Calu3 (cell line): ENCODE measurements at regions not wholly inside any gene's neighbourhood (a gene's known extent, or its start where the extent isn't known, plus 50 kb on each side); places are given as distances from the start of the nearest gene placed in this dataset.

Source experiments
- BruUV-seq: library from RNA; stranded (reverse); fragments of 400-500 nt; replicated peaks from 2 replicates; lab custom pipeline; 2021; lab: Mats Ljungman, UMichigan
- CTCF ChIA-PET: fragments of 300-600 bp; sonication (Branson Sonifier 250); formaldehyde crosslinking; loops from one replicate; lab custom pipeline; 2022; ENCODE audit warnings: antibody characterized with exemption; lab: Charles Lee
- DNase-seq: peaks from one replicate; pipeline ENCODE4 v3.0.0; 2022
- H3K27ac Mint-ChIP-seq: one replicate; pipeline ENCODE4 v1.8.0; 2022; ENCODE audit warnings: mixed read lengths; ENCODE audit not compliant: unreplicated experiment
- H3K27me3 Mint-ChIP-seq: one replicate; pipeline ENCODE4 v1.8.0; 2022; ENCODE audit warnings: mixed read lengths; ENCODE audit not compliant: unreplicated experiment
- H3K36me3 Mint-ChIP-seq: one replicate; pipeline ENCODE4 v1.8.0; 2022; ENCODE audit warnings: mild to moderate bottlenecking, moderate library complexity, mixed read lengths; ENCODE audit not compliant: insufficient read depth, unreplicated experiment
- H3K4me1 Mint-ChIP-seq: one replicate; pipeline ENCODE4 v1.8.0; 2022; ENCODE audit warnings: mild to moderate bottlenecking, low read depth, mixed read lengths; ENCODE audit not compliant: unreplicated experiment
- H3K4me3 Mint-ChIP-seq: one replicate; pipeline ENCODE4 v1.8.0; 2022; ENCODE audit warnings: mild to moderate bottlenecking, low read depth, moderate library complexity, mixed read lengths; ENCODE audit not compliant: unreplicated experiment
- H3K9me3 Mint-ChIP-seq: one replicate; pipeline ENCODE4 v1.8.0; 2022; ENCODE audit warnings: low read depth, mixed read lengths; ENCODE audit not compliant: unreplicated experiment
- intact Hi-C: fragments of 100-400 bp; cut with micrococcal nuclease; formaldehyde crosslinking; loops from one replicate; pipeline ENCODE4 v1.10.0; 2022; ENCODE audit not compliant: unreplicated experiment
- TF ChIP-seq, protein P1 (sequence below): fragments of 200-600 bp; IDR thresholded peaks from one replicate; pipeline ENCODE4 v1.8.0; 2022; ENCODE audit warnings: antibody characterized with exemption; ENCODE audit not compliant: unreplicated experiment

DNA sequence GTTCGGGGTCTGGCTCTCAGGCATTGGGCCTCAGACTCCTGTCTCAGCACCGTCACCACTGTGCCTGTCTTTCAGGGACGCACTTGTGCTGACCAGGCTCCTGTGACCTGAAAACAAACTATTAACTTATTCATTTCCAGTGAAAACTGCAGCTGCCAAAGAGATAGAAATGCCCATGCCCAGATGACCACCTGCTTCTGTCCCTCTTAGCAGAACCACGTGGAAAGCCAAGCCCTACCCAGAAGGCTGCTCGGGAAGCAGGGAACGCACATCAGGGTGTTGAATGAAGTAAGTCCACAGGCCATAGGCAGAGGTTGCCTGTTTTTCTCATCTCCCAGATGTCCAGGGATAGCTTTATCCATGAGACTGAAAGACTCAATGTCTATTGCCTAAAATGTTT, 219.3 kb downstream of the EBLN2 start:
- Mint-ChIP-seq H3K4me3 (no peak overlapping the region), H3K36me3 (no peaks in the 10 kb centered on the region), H3K9me3 (no peaks in the 10 kb centered on the region), H3K27me3 (no peaks in the 10 kb centered on the region), H3K27ac (no peak overlapping the region), H3K4me1 (no peaks in the 10 kb centered on the region)
- intact Hi-C loops = no loop called here
- CTCF ChIA-PET = interaction anchor here (0.7 kb wide), 1 partner anchor 614 kb away, joined by 3 read pairs; no protein-coding TSS in a partner anchor
- DNase-seq = no peak
- BruUV-seq = no TSS peak
- TF ChIP-seq, protein P1, sequence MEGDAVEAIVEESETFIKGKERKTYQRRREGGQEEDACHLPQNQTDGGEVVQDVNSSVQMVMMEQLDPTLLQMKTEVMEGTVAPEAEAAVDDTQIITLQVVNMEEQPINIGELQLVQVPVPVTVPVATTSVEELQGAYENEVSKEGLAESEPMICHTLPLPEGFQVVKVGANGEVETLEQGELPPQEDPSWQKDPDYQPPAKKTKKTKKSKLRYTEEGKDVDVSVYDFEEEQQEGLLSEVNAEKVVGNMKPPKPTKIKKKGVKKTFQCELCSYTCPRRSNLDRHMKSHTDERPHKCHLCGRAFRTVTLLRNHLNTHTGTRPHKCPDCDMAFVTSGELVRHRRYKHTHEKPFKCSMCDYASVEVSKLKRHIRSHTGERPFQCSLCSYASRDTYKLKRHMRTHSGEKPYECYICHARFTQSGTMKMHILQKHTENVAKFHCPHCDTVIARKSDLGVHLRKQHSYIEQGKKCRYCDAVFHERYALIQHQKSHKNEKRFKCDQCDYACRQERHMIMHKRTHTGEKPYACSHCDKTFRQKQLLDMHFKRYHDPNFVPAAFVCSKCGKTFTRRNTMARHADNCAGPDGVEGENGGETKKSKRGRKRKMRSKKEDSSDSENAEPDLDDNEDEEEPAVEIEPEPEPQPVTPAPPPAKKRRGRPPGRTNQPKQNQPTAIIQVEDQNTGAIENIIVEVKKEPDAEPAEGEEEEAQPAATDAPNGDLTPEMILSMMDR = no peak

DNA sequence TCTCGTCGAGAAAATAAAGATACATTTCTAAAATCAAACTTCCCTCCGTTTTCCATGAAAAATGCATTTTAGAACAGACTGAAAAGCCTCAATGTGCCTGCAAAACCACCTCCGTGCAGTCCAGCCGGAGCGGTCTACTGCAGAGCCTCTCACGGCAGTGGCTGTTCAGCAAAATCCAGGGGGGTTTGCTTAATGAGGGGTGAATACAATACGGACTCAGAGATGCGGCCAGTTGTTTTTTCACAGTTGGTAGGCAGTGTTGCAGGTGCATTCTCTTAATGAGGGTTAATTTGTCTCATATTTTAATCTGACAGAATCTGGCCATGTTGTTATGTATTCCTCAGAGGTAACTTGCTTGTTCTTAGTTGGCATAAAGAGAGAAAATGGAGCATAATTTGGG, 223.0 kb downstream of the EBLN2 start:
- Mint-ChIP-seq H3K27ac (no peak overlapping the region), H3K27me3 (no peaks in the 10 kb centered on the region), H3K9me3 (no peaks in the 10 kb centered on the region), H3K4me3 (no peak overlapping the region), H3K4me1 (no peaks in the 10 kb centered on the region), H3K36me3 (no peaks in the 10 kb centered on the region)
- intact Hi-C loops = no loop called here
- CTCF ChIA-PET = no interaction called here
- DNase-seq = no peak
- BruUV-seq = no TSS peak
- TF ChIP-seq, protein P1 = no peak

DNA sequence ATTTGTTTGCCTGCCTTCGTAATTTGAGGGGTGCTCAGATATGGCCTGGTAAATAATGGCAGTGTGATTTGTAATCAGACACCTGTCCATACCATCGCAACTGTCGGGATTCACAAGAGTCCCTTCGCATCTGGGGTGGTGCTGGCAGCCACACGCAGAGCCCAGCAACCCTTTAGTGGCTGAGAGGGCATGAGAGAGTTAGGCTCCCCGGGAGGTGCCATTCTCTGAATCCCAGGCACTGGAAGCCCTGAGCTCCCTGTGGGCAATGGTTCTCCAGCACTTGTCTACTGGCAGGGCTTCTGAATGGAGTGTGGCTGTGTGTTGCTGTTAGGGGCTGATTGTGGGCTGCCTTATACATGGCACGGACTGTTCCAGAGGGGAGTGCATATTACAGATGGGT, 230.1 kb downstream of the EBLN2 start:
- Mint-ChIP-seq H3K4me1 (no peaks in the 10 kb centered on the region), H3K4me3 (no peak overlapping the region), H3K9me3 (no peaks in the 10 kb centered on the region), H3K27me3 (peaks cover 10% of the 10 kb centered on the region), H3K27ac (no peak overlapping the region), H3K36me3 (no peaks in the 10 kb centered on the region)
- intact Hi-C loops = no loop called here
- BruUV-seq = no TSS peak
- TF ChIP-seq, protein P1 = no peak
- DNase-seq = no peak
- CTCF ChIA-PET = no interaction called here

GRCh38 chr3:73292220-73292619, 230.8 kb downstream of the EBLN2 start:
- no peak for DNase-seq
- CTCF ChIA-PET = no interaction called here
- H3K27me3 Mint-ChIP-seq = peaks cover 10% of the 10 kb centered on the region
- H3K4me1 Mint-ChIP-seq = no peaks in the 10 kb centered on the region
- no peaks in the 10 kb centered on the region for H3K9me3 Mint-ChIP-seq
- BruUV-seq = no TSS peak
- intact Hi-C loops = no loop called here
- TF ChIP-seq, protein P1 = no peak
- no peak overlapping the region for H3K4me3 Mint-ChIP-seq
- H3K27ac Mint-ChIP-seq = no peak overlapping the region
- no peaks in the 10 kb centered on the region for H3K36me3 Mint-ChIP-seq
